H9 (cell line): ENCODE measurements at regions not wholly inside any gene's neighbourhood (a gene's known extent, or its start where the extent isn't known, plus 50 kb on each side); places are given as distances from the start of the nearest gene placed in this dataset.

Experiments used
- DNase-seq: peaks from one replicate; pipeline ENCODE4 v3.0.0-alpha.2; 2017
- H2AFZ ChIP-seq: one replicate; pipeline ENCODE4 v1.6.1; 2013; ENCODE audit warnings: mild to moderate bottlenecking, low read length, control low read depth, moderate library complexity
- H2AK5ac ChIP-seq: 2 replicates; pipeline ENCODE4 v1.6.1; 2013; ENCODE audit warnings: low read length, control low read depth, mixed read lengths; ENCODE audit not compliant: insufficient read length
- H2BK120ac ChIP-seq: one replicate; pipeline ENCODE4 v1.6.1; 2013; ENCODE audit warnings: low read depth, mild to moderate bottlenecking, low read length, control low read depth, inconsistent platforms; ENCODE audit not compliant: poor library complexity, severe bottlenecking
- H2BK12ac ChIP-seq: 2 replicates; pipeline ENCODE4 v1.6.1; 2013; ENCODE audit warnings: low read length, control low read depth, mixed read lengths, low read depth; ENCODE audit not compliant: insufficient read length
- H2BK15ac ChIP-seq: 2 replicates; pipeline ENCODE4 v1.6.1; 2013; ENCODE audit warnings: low read depth, low read length, control low read depth
- H2BK20ac ChIP-seq: one replicate; pipeline ENCODE4 v1.6.1; 2013; ENCODE audit warnings: low read depth, mild to moderate bottlenecking, low read length, control low read depth, inconsistent platforms; ENCODE audit not compliant: poor library complexity, severe bottlenecking
- H2BK5ac ChIP-seq: 2 replicates; pipeline ENCODE4 v1.6.1; 2013; ENCODE audit warnings: low read length, control low read depth, mixed read lengths; ENCODE audit not compliant: insufficient read length
- H3K14ac ChIP-seq: 2 replicates; pipeline ENCODE4 v1.6.1; 2013; ENCODE audit warnings: low read length, control low read depth; ENCODE audit not compliant: insufficient read depth
- H3K18ac ChIP-seq: 2 replicates; pipeline ENCODE4 v1.6.1; 2013; ENCODE audit warnings: low read depth, mild to moderate bottlenecking, mixed read lengths, low read length, control low read depth; ENCODE audit not compliant: insufficient read length
- H3K23ac ChIP-seq: 2 replicates; pipeline ENCODE4 v1.6.1; 2013; ENCODE audit warnings: low read length, control low read depth, mixed read lengths, low read depth; ENCODE audit not compliant: insufficient read length
- H3K23me2 ChIP-seq: 2 replicates; pipeline ENCODE4 v1.6.1; 2013; ENCODE audit warnings: low read depth, mild to moderate bottlenecking, mixed read lengths, low read length, control low read depth; ENCODE audit not compliant: insufficient read length, poor library complexity, severe bottlenecking
- H3K27ac ChIP-seq: 2 replicates; pipeline ENCODE4 v1.5.1; 2013; ENCODE audit warnings: low read length, control low read depth, mixed read lengths, low read depth; ENCODE audit not compliant: insufficient read length
- H3K27me3 ChIP-seq: 2 replicates; pipeline ENCODE4 v1.6.1; 2013; ENCODE audit warnings: low read length, control low read depth, inconsistent platforms; ENCODE audit not compliant: insufficient read depth
- H3K4ac ChIP-seq: 2 replicates; pipeline ENCODE4 v1.6.1; 2013; ENCODE audit warnings: low read depth, mild to moderate bottlenecking, control low read depth, inconsistent platforms, low read length, moderate library complexity
- H3K4me1 ChIP-seq: 2 replicates; pipeline ENCODE4 v1.6.1; 2013; ENCODE audit warnings: low read length, control low read depth, inconsistent platforms; ENCODE audit not compliant: insufficient read depth
- H3K4me2 ChIP-seq: 2 replicates; pipeline ENCODE4 v1.6.1; 2013; ENCODE audit warnings: low read length, control low read depth, mixed read lengths; ENCODE audit not compliant: insufficient read length, insufficient read depth
- H3K56ac ChIP-seq: 2 replicates; pipeline ENCODE4 v1.6.1; 2013; ENCODE audit warnings: low read depth, mild to moderate bottlenecking, mixed read lengths, low read length, control low read depth; ENCODE audit not compliant: insufficient read length
- H3K79me1 ChIP-seq: 2 replicates; pipeline ENCODE4 v1.6.1; 2013; ENCODE audit warnings: low read depth, mild to moderate bottlenecking, moderate library complexity, low read length, control low read depth, inconsistent platforms; ENCODE audit not compliant: insufficient read depth, poor library complexity, severe bottlenecking
- H3K79me2 ChIP-seq: 2 replicates; pipeline ENCODE4 v1.6.1; 2013; ENCODE audit warnings: low read length, control low read depth, inconsistent platforms; ENCODE audit not compliant: insufficient read depth
- H3K9ac ChIP-seq: 2 replicates; pipeline ENCODE4 v1.6.1; 2013; ENCODE audit warnings: low read length, control low read depth, mixed read lengths; ENCODE audit not compliant: insufficient read length; ENCODE audit errors: extremely low read depth
- H3K9me3 ChIP-seq: one replicate; pipeline ENCODE4 v1.6.1; 2013; ENCODE audit warnings: low read depth, low read length, inconsistent platforms; ENCODE audit not compliant: control insufficient read depth
- H3T11ph ChIP-seq: one replicate; pipeline ENCODE4 v1.6.1; 2013; ENCODE audit warnings: mild to moderate bottlenecking, low read length, control low read depth, inconsistent platforms
- H4K20me1 ChIP-seq: one replicate; pipeline ENCODE4 v1.6.1; 2013; ENCODE audit not compliant: control insufficient read depth, insufficient read length, insufficient read depth
- H4K5ac ChIP-seq: 2 replicates; pipeline ENCODE4 v1.6.1; 2013; ENCODE audit warnings: low read depth, mild to moderate bottlenecking, mixed read lengths, low read length, control low read depth; ENCODE audit not compliant: insufficient read length
- H4K8ac ChIP-seq: replicated peaks from 2 replicates; pipeline ENCODE4 v1.6.1; 2013; ENCODE audit warnings: low read length, control low read depth, mixed read lengths, low read depth; ENCODE audit not compliant: insufficient read length
- H4K91ac ChIP-seq: 2 replicates; pipeline ENCODE4 v1.6.1; 2013; ENCODE audit warnings: low read depth, mild to moderate bottlenecking, moderate library complexity, mixed read lengths, low read length, control low read depth; ENCODE audit not compliant: insufficient read length
- H3K27ac Mint-ChIP-seq, 3 experiments: 2 replicates in 2 of 3; 3 replicates in 1 of 3; pipeline ENCODE4 v1.8.0; 2020 to 2021; ENCODE audit warnings: mixed read lengths in 3 of 3, mild to moderate bottlenecking in 1 of 3, moderate library complexity in 1 of 3
- H3K27me3 Mint-ChIP-seq: 2 replicates; pipeline ENCODE4 v1.8.0; 2021; ENCODE audit warnings: low read depth, mild to moderate bottlenecking, moderate library complexity, mixed read lengths
- H3K36me3 Mint-ChIP-seq, 3 experiments: 2 replicates in 2 of 3; 3 replicates in 1 of 3; pipeline ENCODE4 v1.8.0; 2020 to 2021; ENCODE audit warnings: low read depth in 3 of 3, mixed read lengths in 3 of 3; ENCODE audit not compliant: insufficient read depth in 1 of 3
- H3K4me1 Mint-ChIP-seq, 2 experiments: 2 replicates each; pipeline ENCODE4 v1.8.0; 2020; ENCODE audit warnings: mixed read lengths in 2 of 2
- H3K4me3 Mint-ChIP-seq, 2 experiments: 2 replicates in 1 of 2; 3 replicates in 1 of 2; pipeline ENCODE4 v1.8.0; 2020 to 2021; ENCODE audit warnings: mild to moderate bottlenecking in 2 of 2, mixed read lengths in 2 of 2, moderate library complexity in 1 of 2
- H3K9me3 Mint-ChIP-seq, 2 experiments: 2 replicates in 1 of 2; 3 replicates in 1 of 2; pipeline ENCODE4 v1.8.0; 2020; ENCODE audit warnings: mild to moderate bottlenecking in 2 of 2, mixed read lengths in 2 of 2, moderate library complexity in 1 of 2
- CTCF ChIP-seq: fragments of 200-600 bp; sonication (generic); conservative IDR thresholded peaks from 3 replicates; pipeline ENCODE4 v1.8.0; 2021; ENCODE audit warnings: antibody characterized with exemption, mild to moderate bottlenecking
- WGBS: extraction: QIAGEN DNeasy Blood & Tissue Kit; methylation state at CpG from one replicate; pipeline ENCODE4 v1.1.7; 2013; ENCODE audit warnings: missing lambda C conversion rate, low lambda C conversion rate, mixed read lengths; ENCODE audit not compliant: insufficient read length; ENCODE audit errors: extremely low coverage; 5-methylcytosine and 5-hydroxymethylcytosine counted together

- H3K79me2 ChIP-seq, result no peaks in the 10 kb centered on the region
- H3K4me3 Mint-ChIP-seq, result no peak overlapping the region
- H3K18ac ChIP-seq, result no peak overlapping the region
- H2BK12ac ChIP-seq, result no peak overlapping the region
- H3K23ac ChIP-seq, result no peak overlapping the region
- no peak overlapping the region for H2BK20ac ChIP-seq
- peaks cover 4 to 5% of the 10 kb centered on the region in 2 experiments for H3K4me1 Mint-ChIP-seq
- no peak overlapping the region for H3K4ac ChIP-seq
- H3K9ac ChIP-seq, result no peak overlapping the region
- H2BK15ac ChIP-seq, result no peak overlapping the region
- H3K27ac ChIP-seq, result no peak overlapping the region
- H2AK5ac ChIP-seq, result no peak overlapping the region
- H2AFZ ChIP-seq, result no peak overlapping the region
- H2BK120ac ChIP-seq, result no peak overlapping the region
- H3K27ac Mint-ChIP-seq, result peak overlapping the region in 2 of 3 experiments; percentile 62 to 91; a peak in 2 of 7 replicates
- no peak overlapping the region for H3T11ph ChIP-seq
- no peak overlapping the region for H4K5ac ChIP-seq
- no peaks in the 10 kb centered on the region for H4K20me1 ChIP-seq
- no peak overlapping the region for H2BK5ac ChIP-seq
- no peaks in the 10 kb centered on the region for H3K36me3 Mint-ChIP-seq
- no peak overlapping the region for H3K4me2 ChIP-seq
- no peak overlapping the region for H3K14ac ChIP-seq
- no peaks in the 10 kb centered on the region for H3K79me1 ChIP-seq
- TF ChIP-seq CTCF, result no peak
- no peaks in the 10 kb centered on the region for H3K4me1 ChIP-seq
- no CpG with 5 or more reads among the region's 4 CpGs for WGBS
- H4K91ac ChIP-seq, result no peak overlapping the region
- no peak overlapping the region for H3K56ac ChIP-seq
- H3K27me3 Mint-ChIP-seq, result no peaks in the 10 kb centered on the region
- no peak overlapping the region for H4K8ac ChIP-seq
- DNase-seq, result peak; percentile 32
- H3K9me3 ChIP-seq, result no peaks in the 10 kb centered on the region
- H3K9me3 Mint-ChIP-seq, result no peaks in the 10 kb centered on the region
- H3K23me2 ChIP-seq, result no peaks in the 10 kb centered on the region
- no peaks in the 10 kb centered on the region for H3K27me3 ChIP-seq
Observed at GRCh38 chr6:47922391-47922790, 140.6 kb downstream of the OPN5 start.
